Superior temporal gyrus (tissue), 1 donor: ENCODE measurements at regions not wholly inside any gene's neighbourhood (a gene's known extent, or its start where the extent isn't known, plus 50 kb on each side); places are given as distances from the start of the nearest gene placed in this dataset.

Experiments used
- DNase-seq: peaks from one replicate; pipeline ENCODE4 v3.0.0-alpha.2; 2016; ENCODE audit errors: extremely low spot score

- DNase-seq: no peak
These were observed 548.5 kb downstream of the SOX6 start for GRCh38 chr11:15807827-15808226.

GRCh38 chr11:15810082-15810481 lies 546.3 kb downstream of the SOX6 start:
- DNase-seq: no peak

GRCh38 chr11:15810525-15810924 lies 545.8 kb downstream of the SOX6 start:
- DNase-seq: no peak

- DNase-seq: no peak
These were observed 540.8 kb downstream of the SOX6 start for GRCh38 chr11:15815246-15816195.

GRCh38 chr11:15816260-15816871 lies 540.0 kb downstream of the SOX6 start:
- DNase-seq: no peak

GRCh38 chr11:15817001-15817400 lies 539.3 kb downstream of the SOX6 start:
- no peak for DNase-seq

GRCh38 chr11:15818132-15818842 lies 538.1 kb downstream of the SOX6 start:
- DNase-seq: no peak

GRCh38 chr11:15819679-15820286 lies 536.6 kb downstream of the SOX6 start:
- DNase-seq: peak; percentile 92

- DNase-seq: no peak
These were observed 534.9 kb downstream of the SOX6 start for GRCh38 chr11:15821451-15821850.

- DNase-seq: no peak
These were observed 532.3 kb downstream of the SOX6 start for GRCh38 chr11:15824060-15824459.

GRCh38 chr11:15825976-15826650 lies 530.2 kb downstream of the SOX6 start:
- no peak for DNase-seq

- DNase-seq: peak; percentile 53
These were observed 529.5 kb downstream of the SOX6 start for GRCh38 chr11:15826826-15827225.

GRCh38 chr11:15828215-15828853 lies 528.0 kb downstream of the SOX6 start:
- peak; percentile 44 for DNase-seq

GRCh38 chr11:15829312-15829711 lies 527.0 kb downstream of the SOX6 start:
- no peak for DNase-seq

- no peak for DNase-seq
These were observed 525.5 kb downstream of the SOX6 start for GRCh38 chr11:15830741-15831428.

GRCh38 chr11:15835788-15836411 lies 520.4 kb downstream of the SOX6 start:
- no peak for DNase-seq

GRCh38 chr11:15836795-15837194 lies 519.6 kb downstream of the SOX6 start:
- no peak for DNase-seq

GRCh38 chr11:15837901-15838489 lies 518.4 kb downstream of the SOX6 start:
- no peak for DNase-seq

GRCh38 chr11:15839061-15839460 lies 517.3 kb downstream of the SOX6 start:
- no peak for DNase-seq
